Mucosa of stomach (tissue), 1 donor: ENCODE measurements at regions not wholly inside any gene's neighbourhood (a gene's known extent, or its start where the extent isn't known, plus 50 kb on each side); places are given as distances from the start of the nearest gene placed in this dataset.

Experiments used
- H3K27me3 ChIP-seq: one replicate; pipeline ENCODE4 v1.7.0; 2013; ENCODE audit warnings: mild to moderate bottlenecking, low read length; ENCODE audit not compliant: control insufficient read depth, insufficient read depth
- H3K36me3 ChIP-seq: one replicate; pipeline ENCODE4 v1.7.0; 2013; ENCODE audit warnings: low read length; ENCODE audit not compliant: control insufficient read depth, insufficient read depth
- H3K4me1 ChIP-seq: one replicate; pipeline ENCODE4 v1.7.0; 2013; ENCODE audit warnings: mild to moderate bottlenecking, low read length; ENCODE audit not compliant: control insufficient read depth, insufficient read depth
- H3K4me3 ChIP-seq: one replicate; pipeline ENCODE4 v1.7.0; 2013; ENCODE audit warnings: low read length
- H3K9ac ChIP-seq: one replicate; pipeline ENCODE4 v1.7.0; 2013; ENCODE audit warnings: mild to moderate bottlenecking, low read length, moderate library complexity
- H3K9me3 ChIP-seq: one replicate; pipeline ENCODE4 v1.7.0; 2013; ENCODE audit warnings: mild to moderate bottlenecking, low read length, moderate library complexity; ENCODE audit not compliant: control insufficient read depth
- donor health status: Pancreatic carcinoma.

DNA sequence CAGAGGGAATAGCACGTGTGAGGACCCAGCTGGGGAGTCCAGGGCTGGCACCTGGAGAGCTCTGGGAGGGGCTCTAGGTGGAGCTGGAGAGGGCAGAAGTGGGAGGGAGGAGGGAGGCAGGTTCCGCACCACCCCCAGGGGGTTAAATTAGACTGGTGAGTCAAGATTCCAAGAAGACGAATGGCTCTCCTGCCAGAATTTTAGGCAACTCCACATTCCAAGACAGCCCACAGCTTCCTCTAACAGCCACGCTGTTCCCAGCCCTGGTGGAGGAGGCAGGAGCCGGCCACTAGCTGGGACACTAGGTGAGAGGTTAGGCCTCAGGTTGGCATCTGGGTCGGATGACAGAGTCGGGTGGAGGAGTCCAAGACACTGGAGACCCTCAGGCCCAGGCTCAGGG lies 60.2 kb downstream of the TFAP2C start:
- Histone ChIP-seq H3K4me1 (peaks cover 8% of the 10 kb centered on the region), H3K9me3 (no peaks in the 10 kb centered on the region), H3K9ac (no peak overlapping the region), H3K27me3 (no peaks in the 10 kb centered on the region), H3K36me3 (no peaks in the 10 kb centered on the region), H3K4me3 (no peak overlapping the region)

DNA sequence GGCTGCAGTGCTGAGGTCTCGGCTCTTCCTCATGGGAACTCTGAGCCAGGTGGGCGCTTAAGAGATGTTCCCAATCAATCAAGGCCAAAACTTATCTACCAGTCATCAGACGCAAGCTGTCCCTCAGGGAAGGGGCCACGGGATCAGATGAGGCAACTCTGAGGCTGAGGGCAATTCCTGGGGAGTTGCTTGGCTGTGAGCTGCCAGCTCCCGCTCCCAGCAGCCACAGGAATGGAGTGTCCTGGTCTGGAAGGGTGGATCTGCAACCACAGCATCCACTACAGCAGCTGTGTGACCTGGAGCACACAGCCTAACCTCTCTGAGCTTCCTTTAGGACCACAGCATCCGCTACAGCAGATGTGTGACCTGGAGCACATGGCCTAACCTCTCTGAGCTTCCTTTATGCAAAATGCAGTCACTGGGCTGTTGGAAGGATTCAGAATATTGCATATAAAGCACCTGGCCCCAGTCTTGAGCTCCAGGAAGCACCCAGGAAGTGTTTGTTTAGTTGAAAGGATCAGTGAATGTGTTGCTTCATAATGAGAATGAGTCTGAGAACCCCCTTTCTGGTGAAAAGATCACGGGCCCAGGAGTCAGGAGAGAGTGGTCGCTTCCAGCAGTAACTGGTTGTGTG lies 60.9 kb downstream of the TFAP2C start:
- Histone ChIP-seq H3K4me1 (peaks cover 8% of the 10 kb centered on the region), H3K9me3 (no peaks in the 10 kb centered on the region), H3K4me3 (no peak overlapping the region), H3K9ac (no peak overlapping the region), H3K27me3 (no peaks in the 10 kb centered on the region), H3K36me3 (no peaks in the 10 kb centered on the region)

DNA sequence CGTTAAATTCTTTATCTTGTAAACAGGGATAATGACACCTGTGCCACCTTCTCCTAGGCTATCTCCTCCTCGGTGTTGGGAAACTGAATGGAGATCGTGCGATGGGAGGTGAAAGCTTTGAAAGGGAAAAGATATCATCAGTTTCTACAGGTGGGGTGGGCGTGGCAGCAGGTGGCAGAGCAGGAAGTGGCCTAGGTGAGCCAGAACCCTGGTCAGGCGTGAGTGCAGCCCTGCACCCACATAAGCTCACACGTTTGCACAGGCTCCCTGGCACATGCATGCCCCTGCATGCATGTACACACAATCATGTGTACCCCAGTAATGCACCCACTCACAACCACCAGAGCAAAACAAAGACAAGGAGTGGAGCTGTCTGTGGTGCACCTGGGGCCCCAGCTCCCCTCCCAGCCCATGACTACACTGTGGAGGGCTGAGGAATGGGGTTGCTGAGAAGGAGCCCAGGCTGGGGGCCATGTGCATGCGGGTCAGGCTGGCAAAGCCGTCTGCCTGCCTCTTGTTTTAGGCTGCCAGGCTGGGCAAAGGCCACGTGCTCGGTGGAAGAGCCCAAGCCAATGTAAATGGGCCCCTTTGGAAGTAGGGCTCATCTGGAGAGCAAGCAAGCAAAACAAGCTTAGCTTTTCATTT lies 61.5 kb downstream of the TFAP2C start:
- H3K27me3 ChIP-seq: no peaks in the 10 kb centered on the region
- no peaks in the 10 kb centered on the region for H3K36me3 ChIP-seq
- H3K4me1 ChIP-seq: peaks cover 8% of the 10 kb centered on the region

DNA sequence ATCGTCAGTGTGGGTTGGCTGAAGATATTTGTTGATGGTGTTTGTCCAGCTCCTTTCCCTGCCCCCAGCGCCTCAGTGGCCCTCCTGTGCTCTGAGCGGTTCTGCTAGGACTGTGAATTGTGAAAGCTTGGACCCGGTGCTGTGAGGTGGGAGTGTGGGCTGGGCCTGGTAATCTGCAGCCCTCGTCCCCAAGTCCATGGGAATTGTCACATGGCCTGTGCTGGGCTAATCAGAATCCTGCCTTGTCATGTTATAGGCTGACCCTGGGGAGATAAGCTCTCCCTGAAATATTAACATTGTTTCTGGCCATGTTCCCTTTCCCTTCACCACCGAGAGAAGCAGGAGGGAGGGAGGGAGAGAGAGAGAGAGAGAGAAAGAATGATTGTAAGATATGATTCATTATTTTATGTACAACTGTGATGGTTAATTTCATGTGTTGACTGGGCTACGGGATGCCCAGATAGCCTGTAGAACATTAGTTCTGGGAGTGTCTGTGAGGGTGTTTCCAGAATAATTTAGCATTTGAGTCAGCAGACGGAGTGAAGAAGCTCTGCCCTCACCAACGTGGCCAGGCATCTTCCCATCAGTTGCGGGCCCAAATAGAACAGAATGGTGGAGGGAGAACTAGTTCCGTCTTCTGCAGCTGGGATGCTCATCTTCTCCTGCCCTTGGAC lies 62.4 kb downstream of the TFAP2C start:
- Histone ChIP-seq H3K9ac (no peak overlapping the region), H3K27me3 (no peaks in the 10 kb centered on the region), H3K4me3 (no peak overlapping the region), H3K36me3 (no peaks in the 10 kb centered on the region), H3K4me1 (peaks cover 8% of the 10 kb centered on the region), H3K9me3 (no peaks in the 10 kb centered on the region)

More for the DNA sequence above, 61.5 kb downstream of the TFAP2C start:
- Histone ChIP-seq H3K9ac (no peak overlapping the region), H3K4me3 (no peak overlapping the region), H3K9me3 (no peaks in the 10 kb centered on the region)

DNA sequence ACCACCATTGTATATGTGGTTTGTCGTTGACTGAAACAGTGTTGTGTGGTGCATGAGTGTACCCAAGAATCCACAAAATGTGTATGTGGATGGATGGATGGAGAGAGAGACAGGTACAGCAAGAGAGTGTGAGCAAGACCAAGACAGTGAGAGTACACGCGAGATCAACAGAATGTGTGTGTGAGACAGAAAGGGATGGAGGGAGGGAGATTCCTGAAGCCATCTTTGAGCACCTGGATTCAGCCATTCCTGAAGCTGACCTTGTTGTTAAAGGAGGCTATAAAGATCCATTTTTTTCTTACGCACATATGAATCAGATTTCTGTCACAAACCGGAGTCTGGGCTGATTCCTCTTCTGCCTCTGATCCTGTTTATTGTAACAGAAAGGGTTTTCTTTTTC lies 64.1 kb downstream of the TFAP2C start:
- H3K4me1 ChIP-seq: peaks cover 8% of the 10 kb centered on the region
- no peaks in the 10 kb centered on the region for H3K27me3 ChIP-seq
- H3K9me3 ChIP-seq: no peaks in the 10 kb centered on the region
- no peaks in the 10 kb centered on the region for H3K36me3 ChIP-seq
- no peak overlapping the region for H3K4me3 ChIP-seq
- no peak overlapping the region for H3K9ac ChIP-seq

DNA sequence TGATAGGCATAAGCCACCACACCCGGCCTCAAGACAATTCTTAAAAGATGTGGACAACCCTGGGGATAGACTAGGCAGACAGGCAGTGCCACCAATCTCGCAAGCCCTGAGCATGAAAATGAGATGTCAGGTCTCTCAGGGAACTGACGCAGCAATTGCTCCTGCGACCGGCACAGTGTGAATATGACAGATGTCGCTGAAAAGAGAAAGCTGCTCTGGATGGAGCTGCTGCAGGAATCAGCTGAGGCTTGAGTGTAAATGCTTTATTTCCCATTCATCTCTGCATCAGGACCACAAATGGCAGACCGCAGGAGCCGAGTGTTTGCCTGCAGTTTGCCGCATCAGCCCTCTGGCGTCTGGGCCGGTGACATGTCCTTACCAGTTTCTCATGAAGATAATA lies 68.4 kb downstream of the TFAP2C start:
- H3K4me1 ChIP-seq: no peaks in the 10 kb centered on the region
- H3K9ac ChIP-seq: no peak overlapping the region
- no peak overlapping the region for H3K4me3 ChIP-seq
- H3K36me3 ChIP-seq: no peaks in the 10 kb centered on the region
- no peaks in the 10 kb centered on the region for H3K9me3 ChIP-seq
- no peaks in the 10 kb centered on the region for H3K27me3 ChIP-seq

DNA sequence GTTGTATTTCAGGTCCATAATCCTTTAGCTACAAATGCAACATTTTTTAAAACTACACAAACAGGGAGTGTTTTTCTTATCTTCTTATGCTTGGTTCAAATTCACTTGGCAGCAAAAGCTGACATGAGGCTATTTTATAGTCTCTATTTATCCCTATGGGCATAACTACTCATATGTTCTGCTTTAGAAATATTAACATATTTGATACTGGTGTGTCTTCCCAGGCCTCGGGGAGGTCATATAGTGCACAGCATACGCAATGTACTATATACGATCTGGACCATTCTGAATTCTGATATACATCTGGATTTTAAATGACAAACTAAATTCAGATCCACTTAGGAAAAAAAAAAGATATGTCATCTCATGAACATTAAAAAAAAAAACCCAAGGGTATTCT lies 69.2 kb downstream of the TFAP2C start:
- H3K36me3 ChIP-seq: no peaks in the 10 kb centered on the region
- no peaks in the 10 kb centered on the region for H3K4me1 ChIP-seq
- H3K27me3 ChIP-seq: no peaks in the 10 kb centered on the region
- no peaks in the 10 kb centered on the region for H3K9me3 ChIP-seq
- H3K4me3 ChIP-seq: no peak overlapping the region
- no peak overlapping the region for H3K9ac ChIP-seq

DNA sequence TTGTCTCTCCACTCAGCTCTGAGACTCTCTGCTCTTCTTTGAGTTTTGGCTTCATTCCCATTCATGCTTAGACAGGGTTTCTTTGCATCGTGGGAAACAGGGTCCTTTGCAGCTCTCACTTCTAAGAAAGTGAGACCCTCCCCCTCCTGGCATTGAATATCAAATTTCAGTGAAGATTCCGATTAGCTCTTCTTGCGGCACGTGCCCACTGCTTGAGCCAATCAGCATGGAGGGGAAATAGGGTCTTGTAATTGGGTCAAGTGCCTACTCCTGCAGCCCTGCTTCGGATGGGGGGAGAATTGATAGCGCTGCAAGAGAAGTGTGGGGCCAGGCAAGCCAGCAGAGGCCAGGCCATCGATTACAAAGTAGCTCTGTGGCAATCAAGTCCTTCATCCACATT lies 69.6 kb downstream of the TFAP2C start:
- no peaks in the 10 kb centered on the region for H3K27me3 ChIP-seq
- no peak overlapping the region for H3K9ac ChIP-seq
- no peaks in the 10 kb centered on the region for H3K36me3 ChIP-seq
- no peak overlapping the region for H3K4me3 ChIP-seq
- no peaks in the 10 kb centered on the region for H3K4me1 ChIP-seq
- H3K9me3 ChIP-seq: no peaks in the 10 kb centered on the region

DNA sequence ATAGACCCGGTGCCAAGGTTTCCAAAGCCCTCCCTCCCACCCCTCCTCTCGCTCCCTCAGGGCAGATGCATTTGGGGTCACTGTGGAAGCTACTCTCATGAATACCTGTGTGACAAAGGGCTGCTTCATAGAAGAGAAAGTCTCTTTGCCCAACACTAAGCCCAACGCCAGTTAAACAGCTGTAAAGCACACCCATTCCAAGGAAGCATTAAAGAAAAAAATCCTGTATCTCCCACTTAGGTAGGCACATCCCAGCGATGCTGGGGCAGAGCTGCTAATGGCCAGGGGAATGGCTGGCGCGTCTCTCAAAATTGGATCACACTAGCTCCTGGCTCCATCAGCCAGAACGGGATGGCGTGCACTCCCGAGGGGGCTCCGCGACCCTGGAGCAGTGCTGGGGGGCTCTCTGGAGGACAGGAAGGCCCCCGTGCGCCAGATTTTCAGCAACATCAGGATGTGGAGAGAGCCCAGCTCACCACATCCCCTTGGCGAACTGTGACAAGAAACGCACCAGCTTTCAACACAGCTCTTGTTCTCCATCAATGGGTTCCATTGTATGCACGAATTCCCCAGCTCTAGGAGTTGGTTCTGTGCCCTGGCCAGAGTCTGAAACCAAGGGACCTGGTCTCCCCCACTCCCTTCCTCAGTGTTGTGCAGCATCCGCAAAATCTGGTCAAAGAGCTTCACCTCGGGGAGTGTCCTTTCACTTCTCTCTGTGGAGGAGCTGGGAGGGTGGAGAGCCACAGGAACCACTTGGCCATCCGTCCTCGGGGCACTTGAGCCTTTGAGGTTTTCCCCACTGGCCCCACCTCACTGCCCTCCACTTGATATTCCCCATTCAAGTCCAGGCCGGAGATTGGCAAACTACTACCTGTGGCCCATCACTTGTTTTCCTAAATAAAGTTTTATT lies 74.1 kb downstream of the TFAP2C start:
- no peak overlapping the region for H3K4me3 ChIP-seq

DNA sequence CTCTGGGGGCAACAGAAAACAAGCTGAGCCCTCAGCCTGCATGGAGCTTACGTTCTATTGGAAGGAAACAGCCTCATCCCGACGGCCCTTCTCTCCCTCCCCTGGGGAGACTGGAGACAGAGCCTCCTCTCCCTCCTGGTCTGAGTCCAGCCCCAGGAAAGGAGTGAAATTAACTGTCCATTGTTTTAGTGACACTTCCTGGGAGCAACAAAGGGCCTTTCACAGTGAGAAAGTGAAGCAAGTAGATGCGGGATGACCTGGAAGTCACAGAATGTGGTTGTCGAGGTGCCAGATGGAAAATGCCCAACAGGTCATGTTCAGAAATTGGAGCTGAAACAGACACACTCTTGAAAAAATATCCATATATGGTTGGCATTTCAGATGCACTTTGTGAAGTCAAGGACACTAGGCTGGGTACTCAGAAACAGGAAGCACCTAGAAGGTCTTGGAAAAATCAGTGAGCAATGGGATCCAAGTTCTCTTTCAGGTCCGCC lies 77.8 kb downstream of the TFAP2C start:
- Histone ChIP-seq H3K4me3 (no peak overlapping the region), H3K9me3 (no peaks in the 10 kb centered on the region), H3K27me3 (no peaks in the 10 kb centered on the region), H3K9ac (no peak overlapping the region), H3K36me3 (no peaks in the 10 kb centered on the region), H3K4me1 (no peaks in the 10 kb centered on the region)

More for the DNA sequence above, 74.1 kb downstream of the TFAP2C start:
- H3K4me1 ChIP-seq: no peaks in the 10 kb centered on the region
- no peaks in the 10 kb centered on the region for H3K27me3 ChIP-seq
- H3K9ac ChIP-seq: no peak overlapping the region
- no peaks in the 10 kb centered on the region for H3K9me3 ChIP-seq
- H3K36me3 ChIP-seq: no peaks in the 10 kb centered on the region

DNA sequence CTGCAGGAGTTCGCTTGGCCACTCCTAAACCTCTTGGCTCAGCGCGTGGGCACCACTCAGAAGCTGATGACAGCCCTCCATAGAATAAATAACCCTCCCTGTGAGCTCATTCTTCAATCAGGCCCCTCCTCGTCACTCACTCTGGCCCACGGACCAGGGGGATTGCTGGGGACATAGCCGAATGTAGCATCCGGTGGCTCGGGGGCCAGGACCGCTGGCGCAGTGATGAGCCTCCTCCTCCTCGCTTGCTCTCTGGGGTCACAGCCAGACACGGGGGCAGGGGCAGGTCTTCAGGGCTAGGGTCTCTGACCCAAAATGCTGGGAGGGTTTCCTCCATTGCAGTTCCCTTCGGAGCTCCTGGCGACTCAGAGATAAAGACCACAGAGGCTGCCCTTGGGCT lies 79.9 kb downstream of the TFAP2C start:
- Histone ChIP-seq H3K4me1 (no peaks in the 10 kb centered on the region), H3K4me3 (no peak overlapping the region), H3K36me3 (no peaks in the 10 kb centered on the region), H3K9me3 (no peaks in the 10 kb centered on the region), H3K27me3 (no peaks in the 10 kb centered on the region), H3K9ac (no peak overlapping the region)
